ENCODE measurements at regions not wholly inside any gene's neighbourhood (a gene's known extent, or its start where the extent isn't known, plus 50 kb on each side); places are given as distances from the start of the nearest gene placed in this dataset.

- ATAC-seq (no peak), DNase-seq (ENCODE audit: low spot score in 2 of 2) (no peak)
- H3K4me3 Mint-ChIP-seq, result no peak overlapping the region
- no peak overlapping the region for H3K27ac Mint-ChIP-seq
- H3K9me3 Mint-ChIP-seq, result peaks cover 4% of the 10 kb centered on the region
- no peaks in the 10 kb centered on the region for H3K36me3 Mint-ChIP-seq
- H3K4me1 Mint-ChIP-seq, result no peaks in the 10 kb centered on the region
Measured at GRCh38 chrX:5646818-5647217, 581.8 kb downstream of the NLGN4X start.

GRCh38 chrX:5644776-5645175, 583.9 kb downstream of the NLGN4X start:
- H3K4me1 Mint-ChIP-seq, result no peaks in the 10 kb centered on the region
- ATAC-seq, result no peak
- H3K27ac Mint-ChIP-seq, result no peak overlapping the region
- H3K36me3 Mint-ChIP-seq, result no peaks in the 10 kb centered on the region
- H3K4me3 Mint-ChIP-seq, result no peak overlapping the region
- peaks cover 4% of the 10 kb centered on the region for H3K9me3 Mint-ChIP-seq
- no peak for DNase-seq (ENCODE audit: low spot score in 2 of 2)

DNA sequence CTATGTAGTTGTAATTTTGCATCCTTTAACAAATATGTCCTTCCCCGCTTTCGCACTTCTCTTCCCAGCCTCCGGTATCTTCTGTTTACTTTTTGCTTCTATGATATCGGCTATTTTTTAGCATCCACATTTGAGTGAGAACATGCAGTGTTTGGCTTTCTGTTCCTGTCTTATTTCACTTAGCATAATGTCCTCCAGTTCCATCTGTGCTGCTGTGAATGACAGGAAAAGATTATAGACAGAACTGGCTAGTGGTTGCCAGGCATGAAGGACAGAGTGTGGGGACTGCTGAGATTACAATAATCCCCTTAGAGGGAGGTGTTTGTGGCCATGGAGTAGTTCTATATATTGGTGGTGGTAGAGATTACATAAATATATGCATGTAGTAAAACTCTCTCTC, 588.6 kb downstream of the NLGN4X start:
- ATAC-seq, result no peak

GRCh38 chrX:5638572-5638971, 590.1 kb downstream of the NLGN4X start:
- no peaks in the 10 kb centered on the region for H3K36me3 Mint-ChIP-seq
- no peaks in the 10 kb centered on the region for H3K4me1 Mint-ChIP-seq
- H3K9me3 Mint-ChIP-seq, result peaks cover 3% of the 10 kb centered on the region
- ATAC-seq (no peak), DNase-seq (ENCODE audit: low spot score in 2 of 2) (no peak)
- H3K27ac Mint-ChIP-seq, result no peak overlapping the region
- no peak overlapping the region for H3K4me3 Mint-ChIP-seq

More for the DNA sequence above, 588.6 kb downstream of the NLGN4X start:
- Mint-ChIP-seq H3K4me3 (no peak overlapping the region), H3K36me3 (no peaks in the 10 kb centered on the region), H3K9me3 (peaks cover 3% of the 10 kb centered on the region), H3K27ac (no peak overlapping the region), H3K4me1 (no peaks in the 10 kb centered on the region)
- no peak for DNase-seq (ENCODE audit: low spot score in 2 of 2)

DNA sequence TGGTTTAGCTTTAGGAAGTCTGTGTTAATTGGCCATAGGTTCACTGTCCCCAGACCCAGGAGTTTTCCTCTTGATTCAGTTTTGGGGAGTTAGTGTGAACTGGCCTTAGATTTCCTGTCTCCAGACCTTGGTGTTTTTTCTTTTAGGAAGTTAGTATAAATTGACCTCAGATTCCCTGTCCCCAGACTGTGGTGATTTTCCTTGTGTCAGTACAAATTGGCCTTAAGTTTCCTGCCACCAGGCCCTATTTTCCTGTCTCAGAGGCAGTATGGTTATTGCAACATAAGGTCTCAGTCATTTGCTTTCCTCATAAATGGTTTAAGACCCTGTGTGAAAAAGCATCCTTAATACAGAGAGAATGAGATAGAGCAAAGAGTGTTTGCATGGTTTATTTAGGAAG, 595.8 kb downstream of the NLGN4X start:
- Mint-ChIP-seq H3K4me3 (no peak overlapping the region), H3K27ac (no peak overlapping the region), H3K4me1 (no peaks in the 10 kb centered on the region), H3K36me3 (no peaks in the 10 kb centered on the region), H3K9me3 (peaks cover 10% of the 10 kb centered on the region)
- ATAC-seq (no peak), DNase-seq (ENCODE audit: low spot score in 2 of 2) (no peak)

DNA sequence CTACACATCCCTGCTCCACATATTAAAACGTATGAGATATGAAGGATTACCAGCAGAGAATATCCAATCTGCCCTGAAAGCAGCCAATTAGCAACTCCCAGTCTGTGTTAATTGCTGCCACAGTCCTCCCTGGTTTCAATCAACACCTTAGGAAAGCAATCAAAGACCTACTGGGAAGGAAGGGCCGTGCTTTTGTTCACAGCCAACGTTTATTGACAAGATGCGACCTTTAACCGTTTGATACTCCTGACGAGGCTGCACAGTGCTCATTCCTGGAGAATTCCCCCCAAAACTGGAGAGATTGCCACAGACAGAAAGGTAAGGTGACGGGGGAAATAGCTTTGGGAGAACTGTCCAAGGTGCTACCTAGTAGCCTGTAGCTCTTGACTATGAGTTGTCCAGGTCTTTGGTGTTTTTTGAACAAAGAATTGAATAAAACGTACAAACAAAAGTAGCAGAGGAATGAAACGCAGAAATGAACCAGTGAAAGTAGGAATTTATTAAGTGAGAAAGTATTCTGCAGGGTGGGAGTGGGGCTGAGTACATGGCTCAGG, 596.5 kb downstream of the NLGN4X start:
- Mint-ChIP-seq H3K36me3 (no peaks in the 10 kb centered on the region), H3K9me3 (peaks cover 11% of the 10 kb centered on the region), H3K4me3 (no peak overlapping the region), H3K4me1 (no peaks in the 10 kb centered on the region), H3K27ac (no peak overlapping the region)
- ATAC-seq (no peak), DNase-seq (ENCODE audit: low spot score in 2 of 2) (no peak)

GRCh38 chrX:5617666-5618065, 611.0 kb downstream of the NLGN4X start:
- no peaks in the 10 kb centered on the region for H3K4me1 Mint-ChIP-seq
- peaks cover 2% of the 10 kb centered on the region for H3K9me3 Mint-ChIP-seq
- H3K4me3 Mint-ChIP-seq, result no peak overlapping the region
- H3K36me3 Mint-ChIP-seq, result no peaks in the 10 kb centered on the region
- DNase-seq (ENCODE audit: low spot score in 2 of 2) (no peak), ATAC-seq (no peak)
- H3K27ac Mint-ChIP-seq, result no peak overlapping the region

DNA sequence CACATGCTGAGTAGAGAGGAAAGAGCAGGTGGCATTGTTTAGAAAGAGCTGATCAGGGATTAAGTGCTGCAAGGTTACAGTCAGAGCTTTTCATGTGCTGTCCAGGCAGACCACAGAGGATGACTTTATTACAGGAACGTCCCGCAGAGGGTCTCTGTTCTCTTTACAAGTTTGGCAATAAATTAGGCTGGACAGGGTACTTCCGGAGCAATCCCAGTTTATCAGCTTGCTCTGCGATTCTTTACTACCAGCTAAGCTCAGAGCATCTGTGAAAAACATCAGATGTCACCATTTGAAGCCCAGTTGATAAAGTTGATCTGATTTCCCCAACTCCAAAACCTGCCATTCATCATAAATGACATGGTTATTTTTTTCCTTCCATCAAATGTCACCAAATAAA, 633.1 kb downstream of the NLGN4X start:
- Mint-ChIP-seq H3K4me3 (no peak overlapping the region), H3K9me3 (peaks cover 3% of the 10 kb centered on the region)

DNA sequence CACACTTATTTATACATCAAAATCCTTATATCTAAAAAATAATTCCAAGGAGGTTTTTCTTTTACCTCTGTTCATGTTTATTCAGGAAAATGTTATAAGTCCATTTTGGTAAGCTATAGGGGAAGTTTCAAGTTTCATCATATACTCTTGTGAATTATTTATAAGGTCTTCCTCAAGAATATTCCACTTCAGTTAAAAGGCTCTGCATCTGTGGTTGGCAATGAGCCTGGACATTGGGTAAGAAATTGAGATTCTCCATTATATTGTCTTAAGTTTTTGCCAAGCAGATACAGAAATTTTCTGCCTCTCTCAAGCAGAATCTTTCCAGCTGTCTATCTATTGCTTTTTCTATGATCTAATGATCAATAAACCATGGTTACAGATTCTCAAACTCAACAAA, 641.9 kb downstream of the NLGN4X start:
- Mint-ChIP-seq H3K36me3 (no peaks in the 10 kb centered on the region), H3K9me3 (peaks cover 10% of the 10 kb centered on the region), H3K4me3 (no peak overlapping the region), H3K27ac (no peak overlapping the region), H3K4me1 (no peaks in the 10 kb centered on the region)
- DNase-seq (ENCODE audit: low spot score in 2 of 2) (no peak), ATAC-seq (no peak)

More for the DNA sequence above, 633.1 kb downstream of the NLGN4X start:
- no peaks in the 10 kb centered on the region for H3K4me1 Mint-ChIP-seq
- no peak overlapping the region for H3K27ac Mint-ChIP-seq
- DNase-seq (ENCODE audit: low spot score in 2 of 2) (no peak), ATAC-seq (no peak)
- no peaks in the 10 kb centered on the region for H3K36me3 Mint-ChIP-seq

- no peaks in the 10 kb centered on the region for H3K9me3 Mint-ChIP-seq
- H3K4me3 Mint-ChIP-seq, result no peak overlapping the region
- no peaks in the 10 kb centered on the region for H3K36me3 Mint-ChIP-seq
- H3K27ac Mint-ChIP-seq, result no peak overlapping the region
- ATAC-seq, result no peak
- DNase-seq (ENCODE audit: low spot score in 2 of 2), result no peak
- H3K4me1 Mint-ChIP-seq, result no peaks in the 10 kb centered on the region
Measured at GRCh38 chrX:5575407-5575806, 653.3 kb downstream of the NLGN4X start.

GRCh38 chrX:5568934-5569333, 659.7 kb downstream of the NLGN4X start:
- no peak for ATAC-seq
- no peak overlapping the region for H3K4me3 Mint-ChIP-seq
- H3K27ac Mint-ChIP-seq, result no peak overlapping the region
- no peaks in the 10 kb centered on the region for H3K9me3 Mint-ChIP-seq
- H3K36me3 Mint-ChIP-seq, result no peaks in the 10 kb centered on the region
- no peaks in the 10 kb centered on the region for H3K4me1 Mint-ChIP-seq
- DNase-seq (ENCODE audit: low spot score in 2 of 2), result no peak

DNA sequence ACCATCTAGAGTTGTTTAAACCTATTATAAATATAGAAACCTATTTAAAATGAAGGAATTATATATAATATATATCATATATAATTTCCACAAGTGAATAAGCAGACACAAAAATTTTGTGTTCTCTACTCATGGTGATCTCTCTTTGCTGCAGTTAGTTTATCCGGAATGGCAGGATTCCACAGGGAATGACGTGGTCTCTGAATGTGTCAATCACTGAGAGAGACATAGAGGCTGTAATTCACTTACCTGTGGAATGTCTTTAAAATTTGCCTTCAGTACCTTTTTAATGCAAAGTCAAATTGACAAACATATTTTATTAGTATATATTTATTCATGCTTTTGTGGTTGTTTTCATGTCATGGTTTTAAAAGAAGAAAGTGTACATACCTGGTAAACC, 669.3 kb downstream of the NLGN4X start:
- DNase-seq (ENCODE audit: low spot score in 2 of 2), result no peak
- Mint-ChIP-seq H3K27ac (no peak overlapping the region), H3K36me3 (no peaks in the 10 kb centered on the region), H3K4me1 (no peaks in the 10 kb centered on the region), H3K9me3 (peaks cover 16% of the 10 kb centered on the region), H3K4me3 (no peak overlapping the region)
- no peak for ATAC-seq

DNA sequence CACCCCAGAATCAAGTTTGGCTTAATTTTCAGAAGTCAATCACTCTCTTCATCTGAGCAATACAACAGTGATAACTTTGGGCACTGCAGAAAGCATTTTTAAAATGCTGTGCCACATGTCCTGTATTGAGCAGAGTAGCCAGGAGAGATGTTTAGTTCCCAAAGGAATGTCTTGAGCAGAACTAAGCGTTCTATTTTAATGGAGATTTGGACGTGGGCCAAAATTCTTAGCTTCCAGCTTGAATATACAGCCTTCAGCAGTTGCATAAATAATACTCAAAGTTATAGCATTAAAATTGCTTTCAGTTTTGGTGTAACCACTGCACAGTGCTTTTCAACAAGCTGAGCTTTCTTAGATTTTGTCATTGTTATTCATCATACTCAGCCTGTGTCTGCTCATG, 679.2 kb downstream of the NLGN4X start:
- ATAC-seq (no peak), DNase-seq (ENCODE audit: low spot score in 2 of 2) (no peak)
- Mint-ChIP-seq H3K9me3 (peaks cover 10% of the 10 kb centered on the region), H3K4me3 (no peak overlapping the region), H3K4me1 (no peaks in the 10 kb centered on the region), H3K36me3 (peaks cover 7% of the 10 kb centered on the region), H3K27ac (no peak overlapping the region)

DNA sequence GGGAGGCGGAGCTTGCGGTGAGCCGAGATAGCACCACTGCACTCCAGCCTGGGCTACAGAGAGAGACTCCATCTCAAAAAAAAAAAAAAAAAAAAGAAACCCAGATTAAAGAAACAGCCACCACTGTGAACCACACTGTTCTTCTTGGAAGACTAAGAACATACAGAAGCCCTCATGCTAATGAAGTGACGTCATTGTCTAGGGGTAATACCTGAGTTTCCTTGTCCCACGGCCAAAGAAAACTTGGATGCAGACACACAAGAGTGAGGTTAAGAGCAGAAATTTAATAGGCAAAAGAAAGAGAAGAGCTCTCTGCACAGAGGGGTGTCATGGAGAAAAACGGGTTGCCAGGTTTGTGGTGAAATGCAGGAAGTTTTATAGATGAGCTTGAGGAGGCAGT, 691.6 kb downstream of the NLGN4X start:
- no peaks in the 10 kb centered on the region for H3K36me3 Mint-ChIP-seq
- DNase-seq (ENCODE audit: low spot score in 2 of 2) (no peak), ATAC-seq (no peak)
- no peaks in the 10 kb centered on the region for H3K4me1 Mint-ChIP-seq
- no peak overlapping the region for H3K4me3 Mint-ChIP-seq
- peaks cover 12% of the 10 kb centered on the region for H3K9me3 Mint-ChIP-seq
- no peak overlapping the region for H3K27ac Mint-ChIP-seq

DNA sequence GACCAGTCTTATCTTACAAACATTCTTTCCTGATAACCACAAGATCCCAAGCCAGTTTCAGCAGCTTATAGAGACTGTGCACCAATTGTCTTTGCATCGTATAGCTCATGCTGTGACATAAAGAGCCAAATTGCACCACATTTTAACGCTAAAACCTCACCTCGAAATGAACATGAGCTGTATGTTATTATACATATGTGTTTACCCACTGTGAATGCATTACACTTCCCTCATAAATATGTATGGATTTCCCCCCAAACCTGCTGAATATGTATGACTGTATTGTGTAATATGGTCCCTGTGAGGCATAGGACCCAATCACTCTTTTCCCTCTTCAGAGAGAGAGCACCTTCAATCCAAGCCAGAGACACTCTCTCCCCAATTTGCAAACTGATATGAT, 692.4 kb downstream of the NLGN4X start:
- H3K36me3 Mint-ChIP-seq, result no peaks in the 10 kb centered on the region
- no peak overlapping the region for H3K4me3 Mint-ChIP-seq
- H3K4me1 Mint-ChIP-seq, result no peaks in the 10 kb centered on the region
- no peak overlapping the region for H3K27ac Mint-ChIP-seq
- DNase-seq (ENCODE audit: low spot score in 2 of 2), result no peak
- H3K9me3 Mint-ChIP-seq, result peaks cover 15% of the 10 kb centered on the region
- ATAC-seq, result no peak

- Mint-ChIP-seq H3K27ac (no peak overlapping the region), H3K36me3 (no peaks in the 10 kb centered on the region), H3K9me3 (peaks cover 25% of the 10 kb centered on the region), H3K4me1 (no peaks in the 10 kb centered on the region), H3K4me3 (no peak overlapping the region)
- no peak for ATAC-seq
- no peak for DNase-seq (ENCODE audit: low spot score in 2 of 2)
Measured at GRCh38 chrX:5528057-5528456, 700.6 kb downstream of the NLGN4X start.

DNA sequence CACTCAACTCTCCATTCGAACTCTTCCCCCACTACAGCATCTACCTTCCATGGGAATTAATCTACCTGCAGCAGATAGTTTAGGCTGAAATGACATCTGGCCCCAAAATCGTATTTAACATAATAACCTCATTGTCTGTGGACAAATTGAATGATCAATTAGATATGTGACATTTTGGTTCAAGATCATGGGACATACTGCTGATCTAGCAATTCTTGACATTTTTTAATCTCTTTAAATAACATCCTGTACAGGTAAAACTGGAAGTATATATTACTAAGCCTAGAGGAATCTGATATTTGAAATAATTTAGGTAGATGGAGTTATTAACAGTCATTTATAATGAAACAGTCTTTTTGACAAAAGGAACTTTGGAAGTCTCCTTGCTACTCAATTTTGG, 702.5 kb downstream of the NLGN4X start:
- no peaks in the 10 kb centered on the region for H3K36me3 Mint-ChIP-seq
- H3K4me3 Mint-ChIP-seq, result no peak overlapping the region
- no peak overlapping the region for H3K27ac Mint-ChIP-seq
- ATAC-seq (no peak), DNase-seq (ENCODE audit: low spot score in 2 of 2) (no peak)
- H3K4me1 Mint-ChIP-seq, result no peaks in the 10 kb centered on the region
- peaks cover 17% of the 10 kb centered on the region for H3K9me3 Mint-ChIP-seq
